Urinary bladder (tissue), 3 donors: ENCODE measurements at regions not wholly inside any gene's neighbourhood (a gene's known extent, or its start where the extent isn't known, plus 50 kb on each side); places are given as distances from the start of the nearest gene placed in this dataset.
"Not testable (repeated sequence)": the region's sequence is repeated elsewhere in the genome, so short reads cannot be mapped to it uniquely, and the experiment has no call there.

Experiments
- DNase-seq: peaks from one replicate; pipeline ENCODE4 v3.0.0-alpha.2; 2015; ENCODE audit errors: extremely low spot score
- H3K27ac ChIP-seq: one replicate; pipeline ENCODE4 v1.5.1; 2013; ENCODE audit warnings: low read depth, mild to moderate bottlenecking, moderate library complexity
- H3K36me3 ChIP-seq: one replicate; pipeline ENCODE4 v1.6.1; 2013; ENCODE audit warnings: mild to moderate bottlenecking, moderate library complexity; ENCODE audit not compliant: insufficient read depth
- H3K4me1 ChIP-seq: one replicate; pipeline ENCODE4 v1.6.1; 2013; ENCODE audit warnings: mild to moderate bottlenecking, moderate library complexity; ENCODE audit not compliant: insufficient read depth
- H3K4me3 ChIP-seq: one replicate; pipeline ENCODE4 v1.5.1; 2013; ENCODE audit warnings: low read depth, low read length
- WGBS: extraction: QIAGEN DNeasy Blood & Tissue Kit; methylation state at CpG from one replicate; pipeline ENCODE4 v1.1.7; 2013; 5-methylcytosine and 5-hydroxymethylcytosine counted together
- donor health status: healthy with polysubstance abuse.
- donor health status: healthy.

GRCh38 chr1:58855274-58856165 lies 71.7 kb upstream of the JUN start:
- H3K4me3 ChIP-seq = no peak overlapping the region
- no peak overlapping the region for H3K27ac ChIP-seq
- no peaks in the 10 kb centered on the region for H3K4me1 ChIP-seq
- DNase-seq = no peak
- no peaks in the 10 kb centered on the region for H3K36me3 ChIP-seq
- 70% methylated on average over 10 of the region's 10 CpGs for whole genome bisulfite sequencing

DNA sequence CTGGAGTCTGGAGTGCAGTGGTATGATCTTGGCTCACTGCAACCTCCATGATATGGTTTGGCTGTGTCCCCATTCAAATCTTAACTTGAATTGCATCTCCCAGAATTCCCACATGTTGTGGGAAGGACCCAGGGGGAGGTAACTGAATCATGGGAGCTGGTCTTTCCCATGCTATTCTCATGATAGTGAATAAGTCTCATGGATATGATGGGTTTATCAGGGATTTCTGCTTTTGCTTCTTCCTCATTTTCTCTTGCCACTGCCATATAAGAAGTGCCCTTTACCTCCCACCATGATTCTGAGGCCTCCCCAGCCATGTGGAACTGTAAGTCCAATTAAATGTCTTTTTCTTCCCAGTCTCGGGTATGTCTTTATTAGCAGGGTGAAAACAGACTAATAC lies 72.4 kb upstream of the JUN start:
- H3K27ac ChIP-seq, H3K36me3 ChIP-seq, DNase-seq, H3K4me1 ChIP-seq, H3K4me3 ChIP-seq: not testable (repeated sequence)
- 98% methylated on average over 1 of the region's 1 CpG for whole genome bisulfite sequencing

DNA sequence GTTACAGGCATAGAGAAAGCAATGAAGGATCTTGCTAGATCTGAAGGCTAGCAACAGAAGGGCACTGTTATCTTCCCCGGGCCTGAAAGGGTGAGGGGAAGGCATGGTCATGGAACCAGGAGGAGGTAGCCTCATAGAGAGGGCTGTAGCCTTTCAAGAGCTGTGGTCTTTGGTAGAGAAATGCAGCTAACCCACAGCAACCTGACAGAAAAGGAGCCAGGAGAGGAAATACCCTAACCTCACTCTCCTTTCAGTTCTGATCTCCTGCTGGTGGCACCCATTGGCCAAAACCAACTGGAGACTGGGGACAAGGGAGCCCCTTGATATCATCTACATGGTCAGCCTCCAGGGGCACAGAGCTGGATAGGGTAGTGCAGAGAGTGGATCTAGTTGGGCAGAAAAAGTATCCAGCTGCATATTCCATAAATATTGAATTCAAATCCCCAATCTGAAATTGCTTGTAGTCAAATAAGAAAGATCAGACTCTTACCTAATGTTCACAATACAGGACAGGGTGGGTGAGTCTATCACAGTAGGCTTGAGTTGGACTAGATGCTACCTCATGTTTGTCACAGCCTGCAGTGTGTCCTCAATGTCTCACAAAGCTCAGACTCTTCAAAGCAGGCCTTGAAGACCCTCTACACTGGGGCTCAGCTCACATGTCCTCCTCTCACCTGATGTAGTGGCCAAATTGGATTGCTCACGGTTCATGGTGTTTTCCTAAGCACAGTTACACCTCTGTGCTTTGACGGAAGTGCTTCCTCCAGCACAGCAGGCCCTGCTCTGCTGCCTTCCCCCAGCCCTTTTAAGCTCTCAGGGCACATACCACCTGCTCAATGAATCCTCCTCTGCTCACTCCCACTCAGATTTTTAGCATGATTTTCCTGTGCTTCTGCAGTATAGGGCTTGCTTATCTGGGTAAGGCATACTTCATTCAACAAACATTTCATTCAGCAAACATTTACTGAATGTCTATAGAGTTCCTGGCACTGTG lies 74.1 kb upstream of the JUN start:
- Histone ChIP-seq H3K27ac (no peak overlapping the region), H3K36me3 (no peaks in the 10 kb centered on the region)
- WGBS = 67% methylated on average over 3 of the region's 3 CpGs

GRCh38 chr1:58859769-58860485 lies 76.1 kb upstream of the JUN start:
- no peaks in the 10 kb centered on the region for H3K36me3 ChIP-seq
- H3K27ac ChIP-seq = no peak overlapping the region
- H3K4me3 ChIP-seq = no peak overlapping the region
- WGBS = 92% methylated on average over 3 of the region's 3 CpGs
- H3K4me1 ChIP-seq = no peaks in the 10 kb centered on the region
- DNase-seq = no peak

More for the DNA sequence above, 74.1 kb upstream of the JUN start:
- H3K4me1 ChIP-seq = no peaks in the 10 kb centered on the region
- H3K4me3 ChIP-seq = no peak overlapping the region
- DNase-seq = no peak

DNA sequence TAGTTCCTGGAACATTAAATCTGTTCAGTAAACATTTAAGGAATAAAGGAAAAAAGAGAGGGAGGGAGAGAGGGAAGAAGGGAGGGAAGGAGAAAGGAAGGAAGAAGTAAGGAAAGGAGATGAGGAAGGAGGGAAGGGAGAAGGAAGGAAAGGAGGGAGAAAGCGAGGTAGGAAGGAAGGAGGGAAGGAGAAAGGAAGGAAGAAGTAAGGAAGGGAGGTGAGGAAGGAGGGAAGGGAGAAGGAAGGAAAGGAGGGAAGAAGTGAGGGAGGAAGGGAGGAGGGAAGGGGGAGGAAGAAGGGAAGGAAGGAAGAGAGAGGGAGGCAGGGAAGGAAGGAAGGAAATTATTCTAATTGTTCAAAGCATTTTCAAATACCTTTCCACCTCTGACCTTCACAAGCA lies 77.2 kb upstream of the JUN start:
- H3K36me3 ChIP-seq = no peaks in the 10 kb centered on the region
- H3K4me1 ChIP-seq = no peaks in the 10 kb centered on the region
- WGBS = 98% methylated on average over 1 of the region's 1 CpG
- no peak for DNase-seq
- H3K27ac ChIP-seq = no peak overlapping the region
- H3K4me3 ChIP-seq = no peak overlapping the region

DNA sequence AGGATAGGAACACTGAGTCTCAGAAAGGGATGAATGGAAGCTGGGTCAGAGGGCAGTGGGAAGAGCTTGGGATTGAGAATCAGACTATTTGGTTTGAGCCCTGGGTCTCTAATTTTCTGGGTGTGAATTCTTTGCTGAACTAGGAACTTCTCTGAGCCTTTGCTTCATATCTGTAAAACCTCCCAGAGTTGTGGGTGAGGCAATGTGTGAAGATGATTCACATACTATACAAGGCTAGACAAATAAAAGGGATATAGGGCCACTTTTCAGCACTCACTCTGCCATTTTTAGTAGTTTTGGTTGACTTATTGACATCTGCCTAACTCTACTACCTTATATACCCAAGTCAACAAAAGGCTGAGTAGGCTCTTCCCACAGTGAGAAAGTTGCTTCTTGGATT lies 77.7 kb upstream of the JUN start:
- Histone ChIP-seq H3K4me3 (no peak overlapping the region), H3K36me3 (no peaks in the 10 kb centered on the region), H3K27ac (no peak overlapping the region), H3K4me1 (no peaks in the 10 kb centered on the region)
- DNase-seq = no peak

- no peak for DNase-seq
- Histone ChIP-seq H3K4me3 (no peak overlapping the region), H3K36me3 (no peaks in the 10 kb centered on the region), H3K4me1 (no peaks in the 10 kb centered on the region), H3K27ac (no peak overlapping the region)
- WGBS = 94% methylated on average over 1 of the region's 1 CpG
Measured at GRCh38 chr1:58862728-58863385, 79.0 kb upstream of the JUN start.

DNA sequence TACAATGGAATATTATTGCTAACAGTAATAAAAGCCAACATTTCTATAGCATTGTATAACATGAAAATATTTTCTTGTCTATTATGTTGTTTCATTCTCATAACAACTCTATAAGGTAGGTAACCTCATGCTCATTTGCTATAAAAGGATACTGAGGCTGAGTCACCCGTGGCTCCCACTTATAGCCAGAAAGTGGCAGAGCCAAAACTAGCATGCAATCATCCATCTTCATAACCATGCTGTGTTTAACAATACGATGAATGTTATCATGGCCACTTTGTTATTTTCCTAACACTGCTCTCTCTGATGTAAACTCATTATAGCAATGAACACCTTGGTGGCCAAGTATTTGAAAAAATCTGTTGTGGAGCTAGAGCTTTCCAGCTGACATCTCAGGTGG lies 80.8 kb upstream of the JUN start:
- 88% methylated on average over 2 of the region's 2 CpGs for WGBS
- no peak for DNase-seq
- H3K4me1 ChIP-seq = no peaks in the 10 kb centered on the region

GRCh38 chr1:58866578-58866977 lies 82.7 kb upstream of the JUN start:
- H3K4me1 ChIP-seq = no peaks in the 10 kb centered on the region
- 70% methylated on average over 2 of the region's 2 CpGs for WGBS
- no peak overlapping the region for H3K4me3 ChIP-seq

More for the DNA sequence above, 80.8 kb upstream of the JUN start:
- Histone ChIP-seq H3K27ac (no peak overlapping the region), H3K36me3 (no peaks in the 10 kb centered on the region), H3K4me3 (no peak overlapping the region)

GRCh38 chr1:58869638-58870297 lies 85.9 kb upstream of the JUN start:
- DNase-seq = no peak
- Histone ChIP-seq H3K36me3 (no peaks in the 10 kb centered on the region), H3K27ac (no peak overlapping the region), H3K4me3 (no peak overlapping the region), H3K4me1 (no peaks in the 10 kb centered on the region)
- WGBS = 93% methylated on average over 3 of the region's 3 CpGs

More at GRCh38 chr1:58866578-58866977, 82.7 kb upstream of the JUN start:
- Histone ChIP-seq H3K36me3 (no peaks in the 10 kb centered on the region), H3K27ac (no peak overlapping the region)
- no peak for DNase-seq

- Histone ChIP-seq H3K4me3 (no peak overlapping the region), H3K4me1 (no peaks in the 10 kb centered on the region), H3K27ac (no peak overlapping the region), H3K36me3 (no peaks in the 10 kb centered on the region)
- no peak for DNase-seq
- 67% methylated on average over 2 of the region's 2 CpGs for WGBS
Measured at GRCh38 chr1:58870298-58870676, 86.4 kb upstream of the JUN start.

DNA sequence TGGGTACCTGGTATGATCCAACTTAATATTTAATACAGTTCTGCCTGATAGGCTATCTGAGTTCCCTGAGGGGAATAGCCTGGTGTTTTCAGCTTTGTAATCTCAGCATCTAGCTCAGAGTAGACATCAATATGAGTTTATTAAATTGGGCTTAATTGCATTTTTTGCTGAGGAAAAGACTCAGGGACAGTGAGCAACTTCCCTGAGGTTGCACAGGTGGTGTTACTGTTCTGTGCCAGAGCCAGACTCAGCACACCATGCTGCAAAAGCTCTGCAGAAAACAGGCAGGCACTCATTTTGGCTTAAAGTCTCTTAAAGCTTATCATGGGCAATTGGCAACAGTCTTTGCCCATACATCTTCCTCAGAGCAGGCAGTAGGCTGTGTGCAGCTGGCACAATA lies 90.5 kb upstream of the JUN start:
- Histone ChIP-seq H3K4me1 (no peaks in the 10 kb centered on the region), H3K36me3 (no peaks in the 10 kb centered on the region), H3K4me3 (no peak overlapping the region), H3K27ac (no peak overlapping the region)
- no peak for DNase-seq
